MG63 (cell line): ENCODE measurements at regions not wholly inside any gene's neighbourhood (a gene's known extent, or its start where the extent isn't known, plus 50 kb on each side); places are given as distances from the start of the nearest gene placed in this dataset.

Experiments
- DNase-seq: peaks from one replicate; pipeline ENCODE4 v3.0.0-alpha.2; 2020
- H3K27me3 ChIP-seq: fragments of 250-450 bp; sonication (Bioruptor Pico); 2 replicates; pipeline ENCODE4 v1.5.1; 2020; ENCODE audit warnings: mild to moderate bottlenecking, moderate library complexity
- H3K36me3 ChIP-seq: fragments of 250-450 bp; sonication (Bioruptor Pico); 2 replicates; pipeline ENCODE4 v1.5.1; 2020; ENCODE audit warnings: mild to moderate bottlenecking, moderate library complexity
- H3K4me3 ChIP-seq: fragments of 250-450 bp; sonication (Bioruptor Pico); 2 replicates; pipeline ENCODE4 v1.5.1; 2020; ENCODE audit warnings: mild to moderate bottlenecking, moderate library complexity
- H3K9me3 ChIP-seq: fragments of 250-450 bp; sonication (Bioruptor Pico); 2 replicates; pipeline ENCODE4 v1.5.1; 2020; ENCODE audit warnings: mild to moderate bottlenecking, moderate library complexity

DNA sequence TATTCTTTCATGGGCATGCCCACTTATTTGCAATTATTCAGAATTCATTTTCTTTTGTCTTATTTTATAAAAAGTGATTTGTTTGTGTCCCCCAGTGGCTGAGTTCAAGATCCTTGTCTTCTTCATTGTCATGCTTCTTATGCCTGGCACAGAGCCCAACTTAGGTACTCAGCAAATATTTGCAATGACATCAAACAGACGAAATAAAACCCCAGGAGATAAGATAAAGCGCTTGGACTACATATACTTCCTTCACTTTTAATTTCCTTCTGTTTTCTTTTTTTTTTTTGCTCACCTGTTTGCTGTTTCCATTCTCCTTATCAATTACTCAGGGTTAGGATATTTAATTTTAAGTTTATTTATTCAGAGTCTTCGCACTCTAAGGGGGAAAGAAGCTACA, 225.0 kb downstream of the SDHAF3 start:
- no peak overlapping the region for H3K4me3 ChIP-seq
- no peaks in the 10 kb centered on the region for H3K36me3 ChIP-seq
- no peaks in the 10 kb centered on the region for H3K27me3 ChIP-seq
- H3K9me3 ChIP-seq = no peaks in the 10 kb centered on the region
- no peak for DNase-seq

DNA sequence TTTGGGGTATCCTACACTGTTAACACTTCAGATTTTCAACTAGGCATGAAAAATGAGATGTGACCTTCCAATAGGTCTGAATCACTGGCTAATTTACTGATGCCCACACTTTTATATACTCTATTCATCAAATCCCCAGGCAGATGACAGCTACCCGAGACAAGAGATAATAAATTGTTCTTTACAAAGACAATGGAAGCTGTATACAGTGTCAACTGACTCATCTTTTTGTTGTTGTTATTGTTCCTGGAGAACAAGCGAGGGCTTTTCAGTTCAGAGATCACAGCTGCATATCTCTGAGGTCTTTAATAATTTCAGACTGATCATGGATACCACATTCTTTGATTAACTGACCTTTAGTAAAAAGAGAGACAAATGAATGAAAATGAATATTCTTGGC, 228.9 kb downstream of the SDHAF3 start:
- H3K36me3 ChIP-seq = no peaks in the 10 kb centered on the region
- no peaks in the 10 kb centered on the region for H3K27me3 ChIP-seq
- no peaks in the 10 kb centered on the region for H3K9me3 ChIP-seq
- DNase-seq = no peak
- H3K4me3 ChIP-seq = no peak overlapping the region

DNA sequence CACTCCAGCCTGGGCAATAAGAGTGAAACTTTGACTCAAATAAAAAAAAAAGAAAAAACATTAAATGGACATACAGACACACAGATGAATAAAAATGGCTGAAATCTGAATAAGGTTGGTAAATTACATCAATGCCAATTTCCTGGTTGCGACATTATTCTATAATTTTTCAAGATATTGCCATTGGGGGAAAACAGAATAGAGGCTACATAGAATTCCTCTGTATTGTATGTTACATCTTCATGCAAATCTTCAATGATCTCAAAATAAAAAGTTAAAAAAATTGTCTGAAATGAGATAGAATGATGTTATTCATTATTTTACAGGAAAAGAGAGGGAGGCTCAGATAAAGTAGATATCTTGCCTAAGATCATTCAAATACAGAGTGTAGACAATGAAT, 234.0 kb downstream of the SDHAF3 start:
- DNase-seq = no peak
- no peak overlapping the region for H3K4me3 ChIP-seq
- H3K9me3 ChIP-seq = no peaks in the 10 kb centered on the region
- no peaks in the 10 kb centered on the region for H3K36me3 ChIP-seq
- H3K27me3 ChIP-seq = no peaks in the 10 kb centered on the region

DNA sequence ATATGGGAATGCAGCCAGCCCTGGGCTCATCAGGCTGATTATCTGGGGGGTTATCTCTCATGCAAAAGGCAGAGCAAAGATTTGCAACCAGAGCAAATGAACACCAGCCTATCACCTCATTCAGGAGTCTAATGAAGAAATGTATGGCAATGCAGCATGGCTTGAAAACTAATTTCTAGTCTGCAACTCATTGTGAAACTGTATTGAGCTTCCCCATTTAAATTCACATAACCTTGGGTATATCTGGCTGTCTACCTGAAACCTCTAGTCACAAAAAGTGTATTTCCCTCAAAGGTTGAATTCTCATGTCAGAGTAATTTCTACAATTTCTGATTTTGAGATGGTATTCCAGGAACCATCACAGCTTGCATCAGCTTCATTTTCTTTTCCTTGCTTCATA, 240.0 kb downstream of the SDHAF3 start:
- Histone ChIP-seq H3K27me3 (no peaks in the 10 kb centered on the region), H3K9me3 (no peaks in the 10 kb centered on the region), H3K36me3 (no peaks in the 10 kb centered on the region), H3K4me3 (no peak overlapping the region)
- no peak for DNase-seq

DNA sequence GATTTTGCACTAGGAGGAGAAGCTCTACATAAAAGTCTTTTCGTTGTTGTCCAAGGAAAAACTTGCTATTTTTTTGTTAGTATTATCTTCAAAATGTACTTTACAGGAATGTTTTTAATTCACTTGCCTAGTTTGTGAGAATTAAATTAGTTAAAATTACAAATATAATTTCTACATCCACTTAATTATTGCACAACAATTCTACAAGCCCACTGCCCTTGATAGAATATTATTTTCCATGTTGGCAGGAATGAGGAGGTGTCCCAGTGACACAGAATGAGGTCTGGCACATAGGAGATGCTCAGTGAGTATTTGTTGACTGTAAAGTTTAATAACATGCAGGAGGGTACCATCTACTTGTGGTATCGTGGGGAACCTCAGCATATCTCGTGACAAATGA, 255.4 kb downstream of the SDHAF3 start:
- Histone ChIP-seq H3K36me3 (no peaks in the 10 kb centered on the region), H3K4me3 (no peak overlapping the region), H3K27me3 (no peaks in the 10 kb centered on the region), H3K9me3 (no peaks in the 10 kb centered on the region)
- no peak for DNase-seq

DNA sequence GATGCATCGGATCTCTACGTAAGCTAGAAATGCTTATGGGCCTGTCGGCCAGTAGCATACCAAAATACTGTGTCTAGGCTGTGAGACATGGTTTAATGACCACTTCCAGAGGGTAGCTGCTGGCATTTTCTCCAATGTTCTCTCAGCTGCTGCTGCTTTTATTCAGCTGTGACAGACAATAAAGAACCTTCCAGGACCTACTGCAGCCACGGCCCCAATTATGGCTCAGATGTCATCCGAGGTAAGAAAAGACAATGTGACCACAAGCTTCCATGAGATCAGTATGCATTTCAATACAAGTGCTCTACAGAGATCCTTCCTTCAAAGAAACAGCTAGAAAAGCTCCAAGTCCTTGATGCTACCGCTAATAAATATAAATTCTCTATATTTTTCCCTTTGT, 256.2 kb downstream of the SDHAF3 start:
- Histone ChIP-seq H3K27me3 (no peaks in the 10 kb centered on the region), H3K9me3 (no peaks in the 10 kb centered on the region), H3K36me3 (no peaks in the 10 kb centered on the region), H3K4me3 (no peak overlapping the region)
- DNase-seq = no peak

DNA sequence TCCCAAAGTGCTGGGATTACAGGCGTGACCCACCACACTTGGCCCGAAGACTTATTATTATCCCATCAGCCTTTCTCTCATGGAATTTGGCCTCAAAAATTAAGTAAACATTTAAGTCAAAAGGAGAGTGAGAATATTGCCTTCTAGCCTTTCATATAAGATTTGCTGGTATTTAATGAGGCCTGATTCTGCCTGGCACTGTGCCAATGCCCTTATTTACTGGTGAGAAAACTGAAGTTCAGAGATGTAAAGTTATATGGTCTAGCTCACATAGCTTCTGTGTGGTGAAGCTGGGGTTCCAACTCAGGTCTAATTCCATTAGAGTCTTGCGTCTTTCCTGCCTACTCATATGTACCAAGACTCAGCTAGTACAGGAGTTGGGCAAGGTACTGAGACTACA, 260.2 kb downstream of the SDHAF3 start:
- Histone ChIP-seq H3K36me3 (no peaks in the 10 kb centered on the region), H3K4me3 (no peak overlapping the region), H3K27me3 (no peaks in the 10 kb centered on the region), H3K9me3 (no peaks in the 10 kb centered on the region)
- DNase-seq = no peak

DNA sequence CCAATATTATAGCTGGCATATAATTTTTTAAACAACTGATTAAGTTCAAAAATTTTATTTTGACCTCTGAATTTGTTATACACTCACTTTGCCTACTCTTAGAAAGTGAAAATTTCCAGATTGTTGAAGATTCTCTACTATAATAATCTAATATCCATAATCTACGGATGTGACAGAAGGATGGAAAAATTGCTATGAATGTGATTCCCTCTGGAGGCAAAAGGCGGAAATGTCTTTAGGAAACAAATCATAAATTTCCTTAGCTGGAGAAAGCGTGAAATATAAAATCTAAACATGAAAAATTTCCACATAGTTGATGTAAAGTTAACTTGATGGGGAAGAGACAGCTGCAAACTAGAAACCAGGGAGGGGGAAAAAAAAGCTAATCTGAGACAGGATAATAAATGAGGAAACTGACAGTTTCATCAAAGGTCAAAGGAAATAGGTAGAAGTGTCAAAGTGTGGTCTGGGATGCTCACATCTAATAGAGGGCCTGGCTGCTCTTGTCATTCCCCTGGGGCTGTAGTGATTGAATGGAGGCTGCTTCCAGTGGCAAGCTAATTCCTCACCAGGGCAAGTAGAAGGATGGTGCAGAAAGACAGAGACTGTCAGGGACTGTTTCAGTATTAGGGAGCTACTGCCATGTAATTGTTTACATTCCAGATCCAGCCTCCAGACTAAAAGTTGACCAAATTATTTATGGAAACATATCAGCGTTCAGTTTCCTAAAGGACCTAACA, 264.5 kb downstream of the SDHAF3 start:
- no peaks in the 10 kb centered on the region for H3K9me3 ChIP-seq
- H3K36me3 ChIP-seq = no peaks in the 10 kb centered on the region
- no peak overlapping the region for H3K4me3 ChIP-seq
- no peaks in the 10 kb centered on the region for H3K27me3 ChIP-seq
- no peak for DNase-seq

DNA sequence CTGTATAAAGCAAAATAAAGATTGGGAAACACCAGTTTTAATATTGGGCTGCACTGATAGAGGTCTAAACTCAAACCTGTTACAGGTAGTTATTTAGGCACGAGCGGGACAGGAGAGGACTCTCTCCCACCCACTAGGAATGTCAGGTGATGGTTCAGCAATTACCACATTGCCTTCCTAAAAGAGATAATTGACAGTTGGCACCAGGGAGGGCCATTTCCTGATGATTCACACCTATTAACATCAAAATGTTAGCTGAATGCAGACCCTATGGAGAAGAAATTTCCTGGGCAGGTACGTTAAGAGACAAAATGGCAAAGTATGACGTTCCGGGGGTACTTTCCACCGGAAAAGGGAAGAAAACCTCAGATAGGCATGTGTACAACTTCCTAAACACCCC, 272.6 kb downstream of the SDHAF3 start:
- Histone ChIP-seq H3K36me3 (no peaks in the 10 kb centered on the region), H3K4me3 (no peak overlapping the region), H3K27me3 (no peaks in the 10 kb centered on the region), H3K9me3 (no peaks in the 10 kb centered on the region)
- DNase-seq = no peak

DNA sequence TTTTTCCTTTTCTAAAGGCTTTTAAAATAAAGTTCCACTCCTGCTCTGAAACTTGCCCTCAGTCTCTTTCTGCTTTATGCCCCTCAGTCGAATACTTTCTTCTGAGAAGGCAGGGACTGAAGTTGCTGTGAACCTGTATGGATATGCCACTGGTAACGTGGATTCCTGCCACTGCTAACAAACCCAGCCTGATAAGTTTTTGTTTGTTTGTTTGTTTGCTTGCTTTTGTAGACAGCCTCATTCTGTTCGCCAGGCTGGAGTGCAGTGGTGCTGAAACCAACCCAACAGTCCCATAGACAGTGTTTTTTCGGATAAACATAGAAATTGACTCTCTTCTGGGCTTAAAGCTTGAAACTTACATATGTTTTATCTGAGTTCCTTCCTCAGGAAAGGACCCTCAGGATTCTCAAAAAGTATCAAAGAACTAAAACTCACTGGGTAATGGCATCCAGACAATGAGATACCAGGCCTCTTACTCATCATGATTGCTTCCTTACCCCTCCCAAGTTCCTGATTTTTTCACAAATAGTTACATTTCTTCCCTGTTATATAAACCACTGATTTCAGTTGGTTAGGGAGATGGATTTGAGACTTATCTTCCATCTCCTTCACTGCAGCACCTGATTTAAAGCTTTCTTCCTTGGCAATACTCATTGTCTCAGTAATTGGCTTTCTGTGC, 273.6 kb downstream of the SDHAF3 start:
- no peak for DNase-seq

DNA sequence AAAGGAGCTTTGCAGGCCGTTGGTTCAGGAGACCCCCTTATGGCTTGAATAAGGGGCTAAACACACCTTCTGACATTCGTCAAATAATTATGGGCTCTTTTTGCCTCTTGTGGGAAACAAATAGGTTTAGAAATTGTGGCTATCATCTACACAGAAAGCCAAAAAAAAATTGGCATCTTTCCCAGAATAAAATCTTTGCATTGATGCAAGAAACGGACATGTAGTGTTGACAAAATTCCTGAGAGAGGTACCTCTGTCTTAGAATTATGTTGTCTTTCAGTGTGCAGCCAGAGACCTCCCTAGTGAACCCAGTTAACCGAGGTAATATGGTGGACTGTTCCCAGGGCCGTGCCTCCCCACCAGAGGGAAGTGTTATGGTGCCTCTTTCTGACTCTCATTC, 283.9 kb downstream of the SDHAF3 start:
- DNase-seq = no peak
- Histone ChIP-seq H3K27me3 (no peaks in the 10 kb centered on the region), H3K9me3 (no peaks in the 10 kb centered on the region), H3K4me3 (no peak overlapping the region), H3K36me3 (no peaks in the 10 kb centered on the region)

More for the DNA sequence above, 273.6 kb downstream of the SDHAF3 start:
- no peaks in the 10 kb centered on the region for H3K36me3 ChIP-seq
- no peak overlapping the region for H3K4me3 ChIP-seq
- H3K27me3 ChIP-seq = no peaks in the 10 kb centered on the region
- no peaks in the 10 kb centered on the region for H3K9me3 ChIP-seq

DNA sequence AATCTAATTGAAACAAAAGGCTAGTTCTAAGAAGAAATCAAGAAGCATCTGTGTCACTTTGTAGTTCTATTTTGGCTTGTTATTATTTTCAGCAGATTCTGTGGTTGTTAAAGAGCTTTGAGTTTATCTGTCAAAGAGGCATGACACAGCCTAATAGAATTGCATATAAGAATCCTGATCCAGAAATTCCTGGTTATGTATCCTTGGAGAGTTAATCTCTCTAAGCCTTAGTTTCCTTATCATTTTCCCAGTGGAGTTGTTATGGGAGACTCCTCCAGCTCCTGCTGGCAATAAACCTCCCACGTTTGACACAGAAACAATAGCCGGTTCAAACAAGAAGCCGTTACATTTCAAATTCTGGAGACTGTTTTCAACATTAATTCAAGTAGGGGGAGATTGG, 288.3 kb downstream of the SDHAF3 start:
- Histone ChIP-seq H3K27me3 (no peaks in the 10 kb centered on the region), H3K36me3 (no peaks in the 10 kb centered on the region), H3K4me3 (no peak overlapping the region), H3K9me3 (no peaks in the 10 kb centered on the region)
- DNase-seq = no peak

DNA sequence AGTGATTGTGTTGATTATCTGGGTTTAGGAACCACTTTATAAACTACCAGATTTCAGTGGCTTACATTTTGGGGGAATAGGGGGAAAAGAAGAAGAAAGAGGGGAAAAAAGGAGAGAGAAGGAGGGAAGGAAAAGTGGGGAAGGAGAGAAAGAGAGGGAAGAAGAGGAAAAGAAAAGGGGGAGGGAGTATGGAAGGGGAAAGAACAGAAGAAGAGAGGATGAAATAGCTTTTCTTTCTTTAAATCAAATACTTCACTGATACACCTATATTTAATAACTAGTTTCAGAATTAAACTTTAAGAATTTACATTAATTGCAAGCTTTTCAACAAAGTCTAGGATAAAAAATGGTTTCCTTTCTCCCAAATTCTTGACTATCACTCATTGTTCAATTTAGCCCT, 289.6 kb downstream of the SDHAF3 start:
- Histone ChIP-seq H3K36me3 (no peaks in the 10 kb centered on the region), H3K4me3 (no peak overlapping the region), H3K9me3 (no peaks in the 10 kb centered on the region), H3K27me3 (no peaks in the 10 kb centered on the region)
- no peak for DNase-seq

DNA sequence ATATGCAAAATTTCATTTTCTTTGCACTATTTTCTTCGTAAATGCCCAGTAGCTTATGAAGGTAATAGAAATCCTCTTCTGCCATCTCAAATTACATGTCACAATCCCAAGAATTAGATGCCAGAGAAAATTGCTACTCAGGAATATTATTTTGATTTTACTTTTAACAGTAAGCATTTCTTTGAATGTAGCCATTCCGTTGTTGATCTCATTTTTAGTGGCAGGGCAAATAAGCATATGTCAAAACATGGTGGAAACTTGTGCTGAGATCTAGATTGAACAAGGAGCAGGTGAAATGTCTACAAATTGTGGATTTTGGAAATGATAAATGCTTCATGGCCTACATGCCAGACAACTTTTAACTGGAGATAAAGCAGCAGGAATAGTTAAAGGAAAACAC, 291.8 kb downstream of the SDHAF3 start:
- H3K27me3 ChIP-seq = no peaks in the 10 kb centered on the region
- no peaks in the 10 kb centered on the region for H3K36me3 ChIP-seq
- H3K4me3 ChIP-seq = no peak overlapping the region
- DNase-seq = no peak
- no peaks in the 10 kb centered on the region for H3K9me3 ChIP-seq

DNA sequence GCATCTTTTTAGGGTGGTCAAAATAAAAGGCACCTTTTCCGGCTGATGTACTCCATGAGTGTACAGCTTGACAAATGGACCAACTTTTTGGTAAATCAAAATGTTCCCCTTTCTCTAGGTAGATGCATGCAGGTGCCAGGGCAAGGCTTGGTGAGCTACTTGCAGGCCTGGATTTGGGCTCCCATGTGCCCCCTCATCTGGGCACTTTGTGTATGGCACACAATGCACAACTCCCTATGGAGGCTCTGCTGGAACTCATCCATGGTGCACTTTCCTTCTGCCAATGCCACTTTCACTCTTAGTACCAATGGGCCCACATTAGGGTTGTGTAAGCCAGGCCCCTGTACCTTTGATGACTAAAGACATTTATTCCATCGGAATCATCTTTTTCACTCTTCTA, 300.8 kb downstream of the SDHAF3 start:
- Histone ChIP-seq H3K36me3 (no peaks in the 10 kb centered on the region), H3K9me3 (no peaks in the 10 kb centered on the region), H3K4me3 (no peak overlapping the region), H3K27me3 (no peaks in the 10 kb centered on the region)
- DNase-seq = peak; percentile 2

DNA sequence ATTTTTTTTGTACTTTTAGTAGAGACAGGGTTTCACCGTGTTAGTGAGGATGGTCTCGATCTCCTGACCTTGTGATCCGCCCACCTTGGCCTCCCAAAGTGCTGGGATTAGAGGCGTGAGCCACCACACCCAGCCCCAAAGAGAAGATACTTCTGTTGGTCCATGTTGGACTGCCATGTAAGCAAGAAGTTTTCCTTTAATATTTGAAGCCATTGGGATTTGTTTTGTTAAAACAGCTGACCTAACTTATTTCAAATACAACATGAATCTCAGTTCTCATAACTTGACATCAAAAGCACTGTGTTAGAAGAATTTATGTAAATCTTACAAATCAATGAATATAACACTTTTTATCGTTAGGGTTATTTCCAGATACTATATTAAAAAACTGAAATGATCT, 302.4 kb downstream of the SDHAF3 start:
- Histone ChIP-seq H3K9me3 (no peaks in the 10 kb centered on the region), H3K4me3 (no peak overlapping the region)

DNA sequence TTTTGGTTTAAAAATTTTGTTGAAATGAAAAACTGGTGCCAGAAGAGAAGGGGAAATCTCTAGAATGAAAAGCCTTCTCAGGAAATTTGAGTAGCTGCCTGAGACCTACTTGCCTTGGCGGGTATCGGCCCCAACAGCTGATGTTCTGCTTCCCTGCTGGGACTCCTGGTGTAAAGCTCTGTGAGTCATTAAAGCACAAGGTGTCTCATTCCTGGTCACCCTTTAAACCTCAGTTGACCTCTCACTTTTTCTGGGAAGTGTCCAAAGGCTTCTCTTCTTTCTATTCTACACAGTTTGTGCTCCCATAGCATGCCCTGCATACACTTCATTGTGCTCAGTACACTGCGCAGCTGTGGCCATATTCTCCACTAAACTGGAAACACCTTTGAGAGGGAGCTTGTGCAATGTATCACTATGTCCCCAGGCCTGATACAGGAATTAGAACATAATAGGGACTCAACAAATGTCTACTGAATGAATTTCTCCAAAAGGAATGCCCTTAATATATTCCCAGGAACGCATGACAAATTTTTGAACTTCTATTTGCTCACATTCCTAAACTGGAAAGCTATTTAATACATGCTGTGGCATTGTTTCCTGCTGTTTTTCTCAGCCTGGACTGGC, 303.9 kb downstream of the SDHAF3 start:
- Histone ChIP-seq H3K4me3 (no peak overlapping the region), H3K9me3 (no peaks in the 10 kb centered on the region), H3K36me3 (no peaks in the 10 kb centered on the region), H3K27me3 (no peaks in the 10 kb centered on the region)
- DNase-seq = peak; percentile 1

More for the DNA sequence above, 302.4 kb downstream of the SDHAF3 start:
- H3K27me3 ChIP-seq = no peaks in the 10 kb centered on the region
- no peak for DNase-seq
- H3K36me3 ChIP-seq = no peaks in the 10 kb centered on the region

DNA sequence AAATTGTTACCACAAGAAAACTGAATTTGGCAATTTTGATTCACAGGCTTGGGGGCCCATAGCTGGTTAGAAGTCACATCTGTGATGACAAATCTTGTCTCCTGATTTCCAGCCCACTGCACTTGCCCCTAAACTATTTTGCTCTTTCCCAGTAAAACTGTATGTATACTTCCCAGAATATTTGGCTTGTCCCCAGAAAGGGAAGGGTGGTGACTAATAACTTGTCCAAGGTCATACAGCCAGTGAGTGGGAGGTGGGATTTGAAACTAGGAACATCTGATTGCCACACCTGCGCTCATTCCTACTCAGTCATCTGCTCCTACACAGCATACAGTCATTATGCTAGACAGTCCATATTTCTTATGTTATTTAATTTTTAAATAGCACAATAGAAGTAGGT, 304.5 kb downstream of the SDHAF3 start:
- no peak overlapping the region for H3K4me3 ChIP-seq
- no peaks in the 10 kb centered on the region for H3K9me3 ChIP-seq
- no peak for DNase-seq
- H3K27me3 ChIP-seq = no peaks in the 10 kb centered on the region
- no peaks in the 10 kb centered on the region for H3K36me3 ChIP-seq
